ENCODE measurements at regions not wholly inside any gene's neighbourhood (a gene's known extent, or its start where the extent isn't known, plus 50 kb on each side); places are given as distances from the start of the nearest gene placed in this dataset.

- TF ChIP-seq EZH2 (IDR thresholded peaks at IDR 0.05; ENCODE audit: borderline replicate concordance, low read depth, low read length, severe bottlenecking) (no peak), POLR2AphosphoS5 (IDR thresholded peaks at IDR 0.05; ENCODE audit: insufficient read depth, low read depth, low read length) (no peak), POLR2A (IDR thresholded peaks at IDR 0.05; ENCODE audit: low read depth, low read length) (no peak), MYC (IDR thresholded peaks at IDR 0.05; ENCODE audit: low read depth, low read length) (no peak), FOS (IDR thresholded peaks at IDR 0.05; ENCODE audit: borderline replicate concordance, insufficient read depth, low read length) (no peak), JUN (IDR thresholded peaks at IDR 0.05; ENCODE audit: borderline replicate concordance, insufficient read depth, insufficient read length, low read depth) (no peak), GATA2 (IDR thresholded peaks at IDR 0.05; ENCODE audit: insufficient read depth, insufficient read length, low read depth, low read length) (no peak)
- TF ChIP-seq, protein P1, sequence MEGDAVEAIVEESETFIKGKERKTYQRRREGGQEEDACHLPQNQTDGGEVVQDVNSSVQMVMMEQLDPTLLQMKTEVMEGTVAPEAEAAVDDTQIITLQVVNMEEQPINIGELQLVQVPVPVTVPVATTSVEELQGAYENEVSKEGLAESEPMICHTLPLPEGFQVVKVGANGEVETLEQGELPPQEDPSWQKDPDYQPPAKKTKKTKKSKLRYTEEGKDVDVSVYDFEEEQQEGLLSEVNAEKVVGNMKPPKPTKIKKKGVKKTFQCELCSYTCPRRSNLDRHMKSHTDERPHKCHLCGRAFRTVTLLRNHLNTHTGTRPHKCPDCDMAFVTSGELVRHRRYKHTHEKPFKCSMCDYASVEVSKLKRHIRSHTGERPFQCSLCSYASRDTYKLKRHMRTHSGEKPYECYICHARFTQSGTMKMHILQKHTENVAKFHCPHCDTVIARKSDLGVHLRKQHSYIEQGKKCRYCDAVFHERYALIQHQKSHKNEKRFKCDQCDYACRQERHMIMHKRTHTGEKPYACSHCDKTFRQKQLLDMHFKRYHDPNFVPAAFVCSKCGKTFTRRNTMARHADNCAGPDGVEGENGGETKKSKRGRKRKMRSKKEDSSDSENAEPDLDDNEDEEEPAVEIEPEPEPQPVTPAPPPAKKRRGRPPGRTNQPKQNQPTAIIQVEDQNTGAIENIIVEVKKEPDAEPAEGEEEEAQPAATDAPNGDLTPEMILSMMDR (IDR thresholded peaks at IDR 0.05; ENCODE audit: extremely low read depth in 1 of 2, insufficient read depth in 1 of 2, low read depth in 1 of 2, low read length in 2 of 2) = peak; percentile 49 to 50
- TF ChIP-seq, protein P2, sequence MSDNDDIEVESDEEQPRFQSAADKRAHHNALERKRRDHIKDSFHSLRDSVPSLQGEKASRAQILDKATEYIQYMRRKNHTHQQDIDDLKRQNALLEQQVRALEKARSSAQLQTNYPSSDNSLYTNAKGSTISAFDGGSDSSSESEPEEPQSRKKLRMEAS (IDR thresholded peaks at IDR 0.05; ENCODE audit: insufficient read depth, insufficient read length) = no peak
These were observed 58.8 kb upstream of the AKR1E2 start for GRCh38 chr10:4767033-4767814.
